DOHH2 (cell line): ENCODE measurements at regions not wholly inside any gene's neighbourhood (a gene's known extent, or its start where the extent isn't known, plus 50 kb on each side); places are given as distances from the start of the nearest gene placed in this dataset.

Source experiments
- H3F3A ChIP-seq: fragments of 200-600 bp; sonication (generic), shearing (Covaris generic); 2 replicates; pipeline ENCODE4 v1.6.0; 2016; ENCODE audit warnings: antibody characterized with exemption, mild to moderate bottlenecking; ENCODE audit not compliant: control insufficient read depth, insufficient read depth
- H3K27ac ChIP-seq: fragments of 200-600 bp; sonication (generic); 2 replicates; pipeline ENCODE4 v1.5.1; 2014; ENCODE audit warnings: low read depth, mild to moderate bottlenecking, low read length, moderate library complexity
- H3K27me3 ChIP-seq: fragments of 200-600 bp; sonication (generic); 2 replicates; pipeline ENCODE4 v1.6.1; 2014; ENCODE audit warnings: mild to moderate bottlenecking, low read length, mixed read lengths; ENCODE audit not compliant: control insufficient read depth
- H3K36me3 ChIP-seq: fragments of 200-600 bp; sonication (generic); 2 replicates; pipeline ENCODE4 v1.6.1; 2014; ENCODE audit warnings: mild to moderate bottlenecking, low read length, moderate library complexity, mixed read lengths; ENCODE audit not compliant: control insufficient read depth
- H3K4me1 ChIP-seq: fragments of 200-600 bp; sonication (generic); 2 replicates; pipeline ENCODE4 v1.6.1; 2014; ENCODE audit warnings: mild to moderate bottlenecking, low read length, mixed read lengths; ENCODE audit not compliant: control insufficient read depth
- H3K4me2 ChIP-seq: fragments of 200-600 bp; sonication (generic); 2 replicates; pipeline ENCODE4 v1.6.0; 2014; ENCODE audit warnings: mild to moderate bottlenecking, low read length, moderate library complexity
- H3K4me3 ChIP-seq: fragments of 200-600 bp; sonication (generic); 2 replicates; pipeline ENCODE4 v1.5.1; 2014; ENCODE audit warnings: mild to moderate bottlenecking, low read length, mixed read lengths
- H3K79me2 ChIP-seq: fragments of 200-600 bp; sonication (generic); 2 replicates; pipeline ENCODE4 v1.6.1; 2014; ENCODE audit warnings: mild to moderate bottlenecking, low read length, mixed read lengths; ENCODE audit not compliant: control insufficient read depth
- H3K9me2 ChIP-seq: fragments of 200-600 bp; sonication (generic); replicated peaks from 2 replicates; pipeline ENCODE4 v1.6.1; 2014; ENCODE audit warnings: mild to moderate bottlenecking, low read length, mixed read lengths; ENCODE audit not compliant: control insufficient read depth
- H3K9me3 ChIP-seq: fragments of 200-600 bp; sonication (generic); 2 replicates; pipeline ENCODE4 v1.6.1; 2014; ENCODE audit warnings: antibody characterized with exemption, low read length, mixed read lengths; ENCODE audit not compliant: control insufficient read depth, insufficient read depth
- H4K20me1 ChIP-seq: fragments of 200-600 bp; sonication (generic); 2 replicates; pipeline ENCODE4 v1.6.0; 2014; ENCODE audit warnings: low read depth, mild to moderate bottlenecking, antibody characterized with exemption, low read length, moderate library complexity; ENCODE audit not compliant: control insufficient read depth, insufficient read depth
- CTCF ChIP-seq: fragments of 200-600 bp; sonication (generic); IDR thresholded peaks from one replicate; pipeline ENCODE4 v1.5.1; 2014; ENCODE audit warnings: antibody characterized with exemption, mild to moderate bottlenecking, low read depth, low read length; ENCODE audit not compliant: poor library complexity, severe bottlenecking
- EZH2phosphoT487 ChIP-seq: fragments of 200-600 bp; sonication (generic); IDR thresholded peaks from 2 replicates; pipeline ENCODE4 v1.6.1; 2017; ENCODE audit warnings: borderline replicate concordance, mild to moderate bottlenecking, antibody characterized with exemption, low read length, moderate library complexity, mixed read lengths

GRCh38 chr21:32173121-32173724 is 105.6 kb downstream of the MIS18A start:
- H4K20me1 ChIP-seq = no peaks in the 10 kb centered on the region
- H3K36me3 ChIP-seq = no peaks in the 10 kb centered on the region
- no peaks in the 10 kb centered on the region for H3K9me3 ChIP-seq
- no peak overlapping the region for H3K4me3 ChIP-seq
- H3K4me2 ChIP-seq = no peak overlapping the region
- TF ChIP-seq CTCF (no peak), EZH2phosphoT487 (no peak)
- no peaks in the 10 kb centered on the region for H3K9me2 ChIP-seq
- H3K4me1 ChIP-seq = no peaks in the 10 kb centered on the region
- no peaks in the 10 kb centered on the region for H3F3A ChIP-seq
- peaks cover 2% of the 10 kb centered on the region; the same call in 1 of the 2 replicates for H3K27me3 ChIP-seq
- no peaks in the 10 kb centered on the region for H3K79me2 ChIP-seq
- H3K27ac ChIP-seq = no peak overlapping the region

GRCh38 chr21:32172106-32172505 is 106.7 kb downstream of the MIS18A start:
- H3K4me1 ChIP-seq = no peaks in the 10 kb centered on the region
- H4K20me1 ChIP-seq = no peaks in the 10 kb centered on the region
- peaks cover 2% of the 10 kb centered on the region; the same call in 1 of the 2 replicates for H3K27me3 ChIP-seq
- no peaks in the 10 kb centered on the region for H3F3A ChIP-seq
- H3K9me3 ChIP-seq = no peaks in the 10 kb centered on the region
- no peaks in the 10 kb centered on the region for H3K9me2 ChIP-seq
- TF ChIP-seq EZH2phosphoT487 (no peak), CTCF (no peak)
- H3K27ac ChIP-seq = no peak overlapping the region
- H3K79me2 ChIP-seq = no peaks in the 10 kb centered on the region
- no peak overlapping the region for H3K4me3 ChIP-seq
- no peak overlapping the region for H3K4me2 ChIP-seq
- H3K36me3 ChIP-seq = no peaks in the 10 kb centered on the region

- Histone ChIP-seq H3F3A (no peaks in the 10 kb centered on the region), H3K36me3 (no peaks in the 10 kb centered on the region), H3K4me3 (no peak overlapping the region), H3K4me1 (no peaks in the 10 kb centered on the region), H3K79me2 (no peaks in the 10 kb centered on the region), H4K20me1 (no peaks in the 10 kb centered on the region), H3K4me2 (no peak overlapping the region), H3K27ac (no peak overlapping the region), H3K27me3 (peaks cover 10% of the 10 kb centered on the region), H3K9me2 (no peaks in the 10 kb centered on the region), H3K9me3 (no peaks in the 10 kb centered on the region)
- TF ChIP-seq CTCF (no peak), EZH2phosphoT487 (no peak)
Measured at GRCh38 chr21:32167513-32167912, 111.3 kb downstream of the MIS18A start.
